ENCODE measurements at regions not wholly inside any gene's neighbourhood (a gene's known extent, or its start where the extent isn't known, plus 50 kb on each side); places are given as distances from the start of the nearest gene placed in this dataset.

GRCh38 chr16:9660898-9661297 lies 521.3 kb downstream of the GRIN2A start:
- Histone ChIP-seq H3K4me1 (peaks cover 0 to 6% of the 10 kb centered on the region in 2 donors), H3K9me3 (no peaks in the 10 kb centered on the region), H3K27me3 (no peaks in the 10 kb centered on the region), H3K27ac (no peak overlapping the region), H3K4me3 (replicated peaks in 1 of 3) (no peak overlapping the region), H3K36me3 (no peaks in the 10 kb centered on the region)
- intact Hi-C loops (cut with DNase I), result no loop called here
- no peak for DNase-seq
- TF ChIP-seq CTCF (IDR thresholded peaks at IDR 0.05) (no peak), POLR2A (IDR thresholded peaks at IDR 0.05) (no peak)
- 86 to 88% methylated on average over 6 of the region's 6 CpGs for WGBS, 2 donors

GRCh38 chr16:9661336-9662017 lies 520.8 kb downstream of the GRIN2A start:
- no peak overlapping the region for H3K27ac ChIP-seq
- no peak overlapping the region for H3K4me3 ChIP-seq (replicated peaks in 1 of 3)
- no peaks in the 10 kb centered on the region for H3K27me3 ChIP-seq
- H3K36me3 ChIP-seq, result no peaks in the 10 kb centered on the region
- H3K9me3 ChIP-seq, result no peaks in the 10 kb centered on the region
- no peak for DNase-seq
- intact Hi-C loops (cut with DNase I), result no loop called here
- no peak for TF ChIP-seq CTCF (IDR thresholded peaks at IDR 0.05)
- TF ChIP-seq POLR2A (IDR thresholded peaks at IDR 0.05), result no peak
- 73 to 79% methylated on average over 9 to 10 of the region's 10 CpGs for WGBS, 2 donors
- peaks cover 0 to 6% of the 10 kb centered on the region in 2 donors for H3K4me1 ChIP-seq

GRCh38 chr16:9663588-9663987 lies 518.6 kb downstream of the GRIN2A start:
- no peak for DNase-seq
- H3K4me3 ChIP-seq (replicated peaks in 1 of 3), result no peak overlapping the region
- WGBS, 2 donors, result 79 to 80% methylated on average over 2 of the region's 2 CpGs
- H3K27me3 ChIP-seq, result no peaks in the 10 kb centered on the region
- H3K36me3 ChIP-seq, result no peaks in the 10 kb centered on the region
- TF ChIP-seq POLR2A (IDR thresholded peaks at IDR 0.05) (no peak), CTCF (IDR thresholded peaks at IDR 0.05) (no peak)
- H3K27ac ChIP-seq, result no peak overlapping the region
- no peaks in the 10 kb centered on the region for H3K9me3 ChIP-seq
- no peaks in the 10 kb centered on the region for H3K4me1 ChIP-seq
- intact Hi-C loops (cut with DNase I), result no loop called here

GRCh38 chr16:9665851-9666271 lies 516.4 kb downstream of the GRIN2A start:
- TF ChIP-seq CTCF (IDR thresholded peaks at IDR 0.05) (no peak), POLR2A (IDR thresholded peaks at IDR 0.05) (no peak)
- no peak overlapping the region for H3K4me3 ChIP-seq (replicated peaks in 1 of 3)
- H3K9me3 ChIP-seq, result no peaks in the 10 kb centered on the region
- no peaks in the 10 kb centered on the region for H3K27me3 ChIP-seq
- intact Hi-C loops (cut with DNase I), result no loop called here
- no peak for DNase-seq
- no peaks in the 10 kb centered on the region for H3K36me3 ChIP-seq
- no peaks in the 10 kb centered on the region for H3K4me1 ChIP-seq
- WGBS, 2 donors, result 74 to 82% methylated on average over 5 of the region's 5 CpGs
- no peak overlapping the region for H3K27ac ChIP-seq

- WGBS, 2 donors, result 66 to 69% methylated on average over 9 of the region's 9 CpGs
- Histone ChIP-seq H3K27ac (no peak overlapping the region), H3K9me3 (no peaks in the 10 kb centered on the region), H3K4me1 (no peaks in the 10 kb centered on the region), H3K36me3 (no peaks in the 10 kb centered on the region), H3K27me3 (no peaks in the 10 kb centered on the region), H3K4me3 (replicated peaks in 1 of 3) (no peak overlapping the region)
- DNase-seq, result no peak
- no peak for TF ChIP-seq POLR2A (IDR thresholded peaks at IDR 0.05)
- intact Hi-C loops (cut with DNase I), result no loop called here
Observed at GRCh38 chr16:9666834-9667480, 515.3 kb downstream of the GRIN2A start.

Data from thyroid gland (tissue), 4 donors.